Stomach smooth muscle (tissue), 2 donors: ENCODE measurements at regions not wholly inside any gene's neighbourhood (a gene's known extent, or its start where the extent isn't known, plus 50 kb on each side); places are given as distances from the start of the nearest gene placed in this dataset.

ENCODE experiments used
- H3K27ac ChIP-seq: one replicate; pipeline ENCODE4 v1.7.0; 2013; ENCODE audit warnings: mild to moderate bottlenecking, low read length, inconsistent platforms
- H3K27me3 ChIP-seq, 2 donors: one replicate each; pipeline ENCODE4 v1.7.0; 2013; ENCODE audit warnings: low read length in 2 of 2; ENCODE audit not compliant: insufficient read depth in 2 of 2, control insufficient read depth in 1 of 2
- H3K36me3 ChIP-seq, 2 donors: one replicate each; pipeline ENCODE4 v1.7.0; 2013; ENCODE audit warnings: low read length in 2 of 2; ENCODE audit not compliant: control insufficient read depth in 2 of 2, insufficient read depth in 2 of 2
- H3K4me1 ChIP-seq: one replicate; pipeline ENCODE4 v1.7.0; 2013; ENCODE audit warnings: low read length; ENCODE audit not compliant: control insufficient read depth, insufficient read depth
- H3K4me3 ChIP-seq, 2 donors: one replicate each; pipeline ENCODE4 v1.7.0; 2013; ENCODE audit warnings: low read length in 2 of 2
- H3K9ac ChIP-seq, 2 donors: one replicate each; pipeline ENCODE4 v1.7.0; 2013; ENCODE audit warnings: low read length in 2 of 2, mild to moderate bottlenecking in 1 of 2
- H3K9me3 ChIP-seq, 2 donors: one replicate each; pipeline ENCODE4 v1.7.0; 2013; ENCODE audit warnings: low read length in 2 of 2; ENCODE audit not compliant: control insufficient read depth in 2 of 2
- donor health status: healthy.
- donor health status: Pancreatic carcinoma.

- Histone ChIP-seq H3K9ac (no peak overlapping the region), H3K27ac (no peak overlapping the region), H3K9me3 (no peaks in the 10 kb centered on the region), H3K36me3 (no peaks in the 10 kb centered on the region), H3K4me3 (no peak overlapping the region), H3K27me3 (no peaks in the 10 kb centered on the region), H3K4me1 (no peaks in the 10 kb centered on the region)
These were observed 113.1 kb downstream of the ICOS start for GRCh38 chr2:204049635-204050034.

- H3K4me1 ChIP-seq = no peaks in the 10 kb centered on the region
- no peak overlapping the region for H3K27ac ChIP-seq
- no peaks in the 10 kb centered on the region for H3K27me3 ChIP-seq
- H3K9ac ChIP-seq = no peak overlapping the region
- H3K9me3 ChIP-seq = no peaks in the 10 kb centered on the region
- H3K4me3 ChIP-seq = no peak overlapping the region
- no peaks in the 10 kb centered on the region for H3K36me3 ChIP-seq
These were observed 114.1 kb downstream of the ICOS start for GRCh38 chr2:204050681-204051080.

- H3K36me3 ChIP-seq = no peaks in the 10 kb centered on the region
- H3K27ac ChIP-seq = no peak overlapping the region
- H3K4me1 ChIP-seq = no peaks in the 10 kb centered on the region
- no peak overlapping the region for H3K9ac ChIP-seq
- H3K9me3 ChIP-seq = no peaks in the 10 kb centered on the region
- H3K27me3 ChIP-seq = no peaks in the 10 kb centered on the region
- H3K4me3 ChIP-seq = no peak overlapping the region
These were observed 114.9 kb downstream of the ICOS start for GRCh38 chr2:204051476-204051875.

- H3K27ac ChIP-seq = no peak overlapping the region
- no peaks in the 10 kb centered on the region for H3K27me3 ChIP-seq
- no peak overlapping the region for H3K9ac ChIP-seq
- H3K36me3 ChIP-seq = no peaks in the 10 kb centered on the region
- H3K4me3 ChIP-seq = no peak overlapping the region
- H3K9me3 ChIP-seq = no peaks in the 10 kb centered on the region
- no peaks in the 10 kb centered on the region for H3K4me1 ChIP-seq
These were observed 115.5 kb downstream of the ICOS start for GRCh38 chr2:204051984-204052556.

GRCh38 chr2:204059016-204059415, 122.5 kb downstream of the ICOS start:
- H3K27ac ChIP-seq = no peak overlapping the region
- no peak overlapping the region for H3K4me3 ChIP-seq
- no peak overlapping the region for H3K9ac ChIP-seq
- H3K27me3 ChIP-seq = no peaks in the 10 kb centered on the region
- H3K4me1 ChIP-seq = no peaks in the 10 kb centered on the region
- H3K36me3 ChIP-seq = no peaks in the 10 kb centered on the region
- no peaks in the 10 kb centered on the region for H3K9me3 ChIP-seq

- Histone ChIP-seq H3K9ac (no peak overlapping the region), H3K4me1 (no peaks in the 10 kb centered on the region), H3K4me3 (no peak overlapping the region), H3K27me3 (no peaks in the 10 kb centered on the region), H3K9me3 (no peaks in the 10 kb centered on the region), H3K27ac (no peak overlapping the region), H3K36me3 (no peaks in the 10 kb centered on the region)
These were observed 124.3 kb downstream of the ICOS start for GRCh38 chr2:204060841-204061240.

- Histone ChIP-seq H3K27me3 (no peaks in the 10 kb centered on the region), H3K4me3 (no peak overlapping the region), H3K27ac (no peak overlapping the region), H3K9me3 (no peaks in the 10 kb centered on the region), H3K36me3 (no peaks in the 10 kb centered on the region), H3K9ac (no peak overlapping the region), H3K4me1 (no peaks in the 10 kb centered on the region)
These were observed 124.7 kb downstream of the ICOS start for GRCh38 chr2:204061241-204061640.

GRCh38 chr2:204064119-204064518, 127.6 kb downstream of the ICOS start:
- no peak overlapping the region for H3K9ac ChIP-seq
- H3K9me3 ChIP-seq = no peaks in the 10 kb centered on the region
- H3K36me3 ChIP-seq = no peaks in the 10 kb centered on the region
- H3K27ac ChIP-seq = no peak overlapping the region
- H3K27me3 ChIP-seq = peaks cover 0 to 3% of the 10 kb centered on the region in 2 donors
- no peaks in the 10 kb centered on the region for H3K4me1 ChIP-seq
- H3K4me3 ChIP-seq = no peak overlapping the region

- H3K36me3 ChIP-seq = no peaks in the 10 kb centered on the region
- no peaks in the 10 kb centered on the region for H3K4me1 ChIP-seq
These were observed 129.0 kb downstream of the ICOS start for GRCh38 chr2:204065566-204065965.

GRCh38 chr2:204066051-204066450, 129.5 kb downstream of the ICOS start:
- H3K9me3 ChIP-seq = no peaks in the 10 kb centered on the region
- no peaks in the 10 kb centered on the region for H3K36me3 ChIP-seq
- no peak overlapping the region for H3K27ac ChIP-seq
- H3K9ac ChIP-seq = no peak overlapping the region
- peaks cover 0 to 3% of the 10 kb centered on the region in 2 donors for H3K27me3 ChIP-seq
- no peaks in the 10 kb centered on the region for H3K4me1 ChIP-seq
- H3K4me3 ChIP-seq = no peak overlapping the region

More at GRCh38 chr2:204065566-204065965, 129.0 kb downstream of the ICOS start:
- H3K9ac ChIP-seq = no peak overlapping the region
- no peaks in the 10 kb centered on the region for H3K9me3 ChIP-seq
- peaks cover 0 to 3% of the 10 kb centered on the region in 2 donors for H3K27me3 ChIP-seq
- H3K27ac ChIP-seq = no peak overlapping the region
- H3K4me3 ChIP-seq = no peak overlapping the region

GRCh38 chr2:204069804-204070203, 133.2 kb downstream of the ICOS start:
- Histone ChIP-seq H3K36me3 (no peaks in the 10 kb centered on the region), H3K9me3 (no peaks in the 10 kb centered on the region), H3K27me3 (peaks cover 0 to 3% of the 10 kb centered on the region in 2 donors), H3K4me1 (no peaks in the 10 kb centered on the region), H3K9ac (no peak overlapping the region), H3K27ac (no peak overlapping the region), H3K4me3 (no peak overlapping the region)
